Transverse colon (tissue), 4 donors: ENCODE measurements at regions not wholly inside any gene's neighbourhood (a gene's known extent, or its start where the extent isn't known, plus 50 kb on each side); places are given as distances from the start of the nearest gene placed in this dataset.
"Not testable (repeated sequence)": the region's sequence is repeated elsewhere in the genome, so short reads cannot be mapped to it uniquely, and the experiment has no call there.

Source experiments
- DNase-seq: peaks from one replicate; pipeline ENCODE4 v3.0.0-alpha.2; 2019
- H3K27ac ChIP-seq, 4 donors: fragments of 200-600 bp; sonication (generic); 2 replicates each; pipeline ENCODE4 v1.5.1; 2016 to 2018; ENCODE audit warnings: inconsistent platforms in 4 of 4
- H3K27me3 ChIP-seq: fragments of 200-600 bp; sonication (generic); 2 replicates; pipeline ENCODE4 v1.5.1; 2017; ENCODE audit warnings: inconsistent platforms
- H3K36me3 ChIP-seq, 4 donors: fragments of 200-600 bp; sonication (generic); 2 replicates each; pipeline ENCODE4 v1.5.1; 2017 to 2019; ENCODE audit warnings: inconsistent platforms in 4 of 4
- H3K4me1 ChIP-seq, 4 donors: fragments of 200-600 bp; sonication (generic); 2 replicates each; pipeline ENCODE4 v1.5.1; 2017 to 2020; ENCODE audit warnings: inconsistent platforms in 4 of 4
- H3K4me3 ChIP-seq, 4 donors: fragments of 200-600 bp; sonication (generic); 1 replicate in 1 of 4; 2 replicates in 3 of 4; pipeline versions ENCODE4 v1.5.1 to v1.6.1; 2017 to 2019; ENCODE audit warnings: inconsistent platforms in 4 of 4
- H3K9me3 ChIP-seq, 2 donors: fragments of 200-600 bp; sonication (generic); 2 replicates each; pipeline ENCODE4 v1.5.1; 2017 to 2019; ENCODE audit warnings: inconsistent platforms in 2 of 2
- CTCF ChIP-seq, 5 experiments: fragments of 200-600 bp in 3 of 5; fragments of 450-650 bp in 2 of 5; sonication (generic) in 3 of 5; IDR thresholded peaks; 1 replicate in 2 of 5; 2 replicates in 3 of 5; pipeline ENCODE4 v1.5.1; 2016 to 2017; ENCODE audit warnings: antibody characterized with exemption in 5 of 5, inconsistent platforms in 3 of 5, mild to moderate bottlenecking in 2 of 5, moderate library complexity in 1 of 5
- EP300 ChIP-seq: sonication (generic); formaldehyde crosslinking; IDR thresholded peaks from one replicate; pipeline ENCODE4 v1.6.1; 2017; ENCODE audit warnings: antibody characterized with exemption, low read depth
- POLR2A ChIP-seq: fragments of 450-650 bp; IDR thresholded peaks from one replicate; pipeline ENCODE4 v1.6.1; 2016; ENCODE audit warnings: antibody characterized with exemption, mild to moderate bottlenecking, moderate library complexity
- POLR2AphosphoS5 ChIP-seq, 3 donors: sonication (generic); formaldehyde crosslinking; IDR thresholded peaks; one replicate each; pipeline ENCODE4 v1.6.1; 2016; ENCODE audit warnings: antibody characterized with exemption in 3 of 3
- WGBS, 2 donors: methylation state at CpG; one replicate each; pipeline ENCODE4 v1.1.5; 2018; ENCODE audit warnings: low coverage in 1 of 2; 5-methylcytosine and 5-hydroxymethylcytosine counted together
- in situ Hi-C, 4 donors: fragments of 200-750 bp; cut with MboI; loops; one replicate each; pipeline versions ENCODE4 v1.15.0 to v1.15.1; 2017; ENCODE audit warnings: low sequenced_read_pairs in 3 of 4, low pct_ligation_motif_present in 1 of 4, low pct_unique_long_range_greater_than_20kb in 1 of 4
- intact Hi-C: fragments of 100-400 bp; cut with DNase I; formaldehyde crosslinking; loops from one replicate; pipeline ENCODE4 v1.15.1; 2023; ENCODE audit warnings: low total_unique reads

DNA sequence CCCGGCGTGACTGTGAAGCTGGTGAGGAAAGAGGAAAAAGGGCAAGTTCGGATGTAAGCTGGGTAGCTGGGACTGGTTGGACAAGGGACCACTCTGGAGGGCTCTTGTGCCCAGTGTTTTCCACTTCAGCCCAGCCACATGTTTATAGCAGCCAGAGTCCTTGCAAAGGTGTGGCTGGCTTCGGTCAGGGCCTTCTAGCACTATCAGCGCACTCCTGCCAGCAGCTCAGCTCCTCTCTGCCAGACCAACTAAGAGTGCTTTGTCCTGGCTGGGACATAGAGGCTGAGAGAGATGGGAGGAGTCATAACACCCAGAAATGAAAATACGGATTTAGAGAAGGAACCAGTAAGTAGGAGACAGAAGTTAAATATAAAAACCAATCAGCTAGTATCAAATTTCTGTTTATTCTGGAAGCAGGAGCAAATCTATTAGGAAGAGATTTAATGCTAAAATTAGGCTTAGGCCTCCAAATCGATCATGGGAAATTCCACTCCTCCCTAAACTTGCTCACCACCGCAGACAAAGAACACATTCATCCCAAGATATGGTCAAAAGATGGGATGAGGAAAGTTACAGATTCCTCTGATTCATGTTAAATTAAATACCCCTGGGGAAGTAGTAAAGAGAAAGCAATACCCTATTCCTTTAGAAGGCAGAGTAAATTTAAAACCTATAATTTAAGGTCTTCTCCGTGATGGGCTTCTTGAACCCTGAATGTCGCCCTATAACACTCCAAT, 135.0 kb downstream of the RALA start:
- in situ Hi-C loops = no loop called here

GRCh38 chr7:39761449-39761848, 138.1 kb downstream of the RALA start:
- in situ Hi-C loops (no loop called here), intact Hi-C loops (no loop called here)
- Histone ChIP-seq H3K4me1 (no peaks in the 10 kb centered on the region), H3K27ac (no peak overlapping the region), H3K9me3 (no peaks in the 10 kb centered on the region), H3K36me3 (no peaks in the 10 kb centered on the region), H3K4me3 (no peak overlapping the region), H3K27me3 (no peaks in the 10 kb centered on the region)
- DNase-seq = no peak
- TF ChIP-seq EP300 (no peak), POLR2AphosphoS5 (IDR thresholded peaks at IDR 0.05) (no peak), POLR2A (no peak), CTCF (IDR thresholded peaks at IDR 0.05) (no peak)
- WGBS, 2 donors = 69 to 86% methylated on average over 4 to 6 of the region's 6 CpGs

More for the DNA sequence above, 135.0 kb downstream of the RALA start:
- H3K36me3 ChIP-seq = no peaks in the 10 kb centered on the region
- no peaks in the 10 kb centered on the region for H3K9me3 ChIP-seq
- peaks cover 0 to 5% (median 0%) of the 10 kb centered on the region in 4 donors for H3K4me1 ChIP-seq
- no peak overlapping the region for H3K27ac ChIP-seq
- intact Hi-C loops = no loop called here
- no peak for DNase-seq
- H3K27me3 ChIP-seq = no peaks in the 10 kb centered on the region
- no peak for TF ChIP-seq POLR2A
- no peak for TF ChIP-seq EP300
- TF ChIP-seq CTCF (IDR thresholded peaks at IDR 0.05) = no peak
- no peak for TF ChIP-seq POLR2AphosphoS5 (IDR thresholded peaks at IDR 0.05)
- 87 to 90% methylated on average over 6 to 10 of the region's 10 CpGs for WGBS, 2 donors
- no peak overlapping the region for H3K4me3 ChIP-seq

DNA sequence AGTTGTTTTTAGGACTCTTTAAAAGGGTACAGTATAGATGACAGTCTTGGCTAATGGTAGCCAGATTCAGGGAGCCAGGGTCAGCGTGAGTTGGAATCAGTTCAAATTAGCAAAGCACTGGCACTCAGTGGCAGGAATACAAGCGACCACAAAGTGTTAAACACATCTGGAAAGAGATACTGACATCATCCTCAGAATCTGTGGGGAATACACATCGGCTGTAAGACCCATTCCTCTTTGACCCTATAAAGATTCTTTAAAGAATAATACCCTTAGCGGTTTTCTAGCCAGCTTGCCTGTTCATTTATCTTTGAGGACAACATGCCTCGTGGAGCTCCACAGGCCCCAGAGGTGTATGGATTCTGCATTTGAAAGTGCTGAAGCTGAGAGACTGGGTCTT, 139.1 kb downstream of the RALA start:
- H3K27ac ChIP-seq, H3K4me3 ChIP-seq, H3K27me3 ChIP-seq, in situ Hi-C loops, H3K4me1 ChIP-seq, H3K36me3 ChIP-seq, DNase-seq, H3K9me3 ChIP-seq, intact Hi-C loops: not testable (repeated sequence)
- WGBS, 2 donors = 80 to 82% methylated on average over 2 to 5 of the region's 5 CpGs

DNA sequence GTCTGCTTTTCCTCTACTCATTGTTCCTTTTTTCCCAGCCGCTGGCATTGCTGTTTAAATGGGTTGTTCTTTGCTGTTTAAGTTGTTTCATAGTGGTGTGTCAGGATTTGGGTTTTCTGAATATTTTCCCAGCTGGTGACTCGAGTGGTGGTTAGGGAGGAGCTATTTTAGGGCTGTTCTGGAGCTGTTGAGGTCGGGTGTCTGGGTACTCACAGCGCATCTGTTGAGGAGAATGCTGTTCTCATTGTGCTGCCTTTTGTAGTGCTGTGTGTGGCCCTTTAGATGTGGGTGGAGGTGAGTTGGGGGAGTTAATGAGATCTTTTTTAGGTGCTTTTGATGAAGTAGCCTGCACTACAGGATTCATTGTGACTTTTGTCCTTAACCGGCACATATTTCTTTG, 139.5 kb downstream of the RALA start:
- H3K9me3 ChIP-seq, intact Hi-C loops, H3K36me3 ChIP-seq, H3K27me3 ChIP-seq, DNase-seq, H3K4me3 ChIP-seq, H3K27ac ChIP-seq, in situ Hi-C loops, H3K4me1 ChIP-seq: not testable (repeated sequence)
- 75 to 100% methylated on average over 2 to 5 of the region's 5 CpGs for WGBS, 2 donors

- H3K4me1 ChIP-seq, H3K27me3 ChIP-seq, H3K27ac ChIP-seq, H3K36me3 ChIP-seq, DNase-seq, H3K9me3 ChIP-seq, H3K4me3 ChIP-seq, in situ Hi-C loops, intact Hi-C loops: not testable (repeated sequence)
- WGBS, 2 donors = 94 to 95% methylated on average over 4 of the region's 4 CpGs
Measured at GRCh38 chr7:39765833-39766232, 142.5 kb downstream of the RALA start.

- H3K4me3 ChIP-seq, H3K36me3 ChIP-seq, DNase-seq, H3K27ac ChIP-seq, H3K4me1 ChIP-seq, intact Hi-C loops, H3K9me3 ChIP-seq, H3K27me3 ChIP-seq, in situ Hi-C loops: not testable (repeated sequence)
- 83 to 89% methylated on average over 2 to 4 of the region's 4 CpGs for WGBS, 2 donors
Measured at GRCh38 chr7:39768439-39768838, 145.1 kb downstream of the RALA start.

GRCh38 chr7:39774341-39774851, 151.0 kb downstream of the RALA start:
- intact Hi-C loops, in situ Hi-C loops, H3K27ac ChIP-seq, DNase-seq, H3K36me3 ChIP-seq, H3K4me3 ChIP-seq, H3K4me1 ChIP-seq, H3K9me3 ChIP-seq, H3K27me3 ChIP-seq: not testable (repeated sequence)
- WGBS, 2 donors = 91 to 93% methylated on average over 4 to 9 of the region's 9 CpGs

DNA sequence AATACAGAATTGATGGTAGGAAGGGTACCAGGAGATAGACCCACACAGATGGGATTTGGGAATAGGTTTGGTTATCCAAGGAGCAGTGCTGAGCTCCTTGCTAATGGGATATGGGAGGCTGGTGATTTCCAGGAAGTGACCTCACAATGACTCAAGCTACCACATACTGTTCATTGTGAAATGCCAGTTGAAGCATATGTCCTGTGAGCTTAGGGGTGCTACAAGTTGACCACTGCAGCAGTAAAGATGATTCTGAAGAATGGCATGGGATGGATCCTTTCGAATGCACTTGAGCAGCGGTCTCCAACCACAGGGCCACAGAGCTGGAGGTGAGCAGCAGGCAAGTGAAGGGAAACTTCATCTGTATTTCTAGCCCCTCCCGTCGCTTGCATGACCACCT, 158.2 kb downstream of the RALA start:
- intact Hi-C loops, H3K9me3 ChIP-seq, DNase-seq, H3K27ac ChIP-seq, H3K36me3 ChIP-seq, H3K27me3 ChIP-seq, in situ Hi-C loops, H3K4me3 ChIP-seq, H3K4me1 ChIP-seq: not testable (repeated sequence)
- 100% methylated on average over 2 of the region's 4 CpGs; no CpG with 5 or more reads in 1 of the 2 donors for WGBS, 2 donors

- H3K27me3 ChIP-seq, H3K9me3 ChIP-seq, H3K4me3 ChIP-seq, H3K4me1 ChIP-seq, in situ Hi-C loops, H3K27ac ChIP-seq, DNase-seq, intact Hi-C loops, H3K36me3 ChIP-seq: not testable (repeated sequence)
- 87 to 89% methylated on average over 3 of the region's 3 CpGs for WGBS, 2 donors
Measured at GRCh38 chr7:39786440-39786839, 163.1 kb downstream of the RALA start.
